Activated naive CD4-positive, alpha-beta T cell treated with anti-CD3 and anti-CD28 coated beads, Interleukin-2, amount 10 ng/mL, durations not matched to agents 7 days and 5 days (primary cell): ENCODE measurements at regions not wholly inside any gene's neighbourhood (a gene's known extent, or its start where the extent isn't known, plus 50 kb on each side); places are given as distances from the start of the nearest gene placed in this dataset.

ENCODE experiments used
- CTCF ChIA-PET: fragments of 350-600 bp; sonication (Branson Sonifier 250); formaldehyde crosslinking; loops from one replicate; lab custom pipeline; 2021; ENCODE audit warnings: antibody characterized with exemption; lab: Charles Lee
- DNase-seq: peaks from one replicate; pipeline ENCODE4 v3.0.0-alpha.2; 2020
- H3K27ac Mint-ChIP-seq: one replicate; pipeline ENCODE4 v1.8.0; 2021; ENCODE audit warnings: mild to moderate bottlenecking, moderate library complexity, mixed read lengths
- H3K27me3 Mint-ChIP-seq: one replicate; pipeline ENCODE4 v1.8.0; 2021; ENCODE audit warnings: mild to moderate bottlenecking, mixed read lengths
- H3K36me3 Mint-ChIP-seq: one replicate; pipeline ENCODE4 v1.8.0; 2021; ENCODE audit warnings: mixed read lengths
- H3K4me1 Mint-ChIP-seq: one replicate; pipeline ENCODE4 v1.8.0; 2021; ENCODE audit warnings: mixed read lengths
- H3K4me3 Mint-ChIP-seq: one replicate; pipeline ENCODE4 v1.8.0; 2021; ENCODE audit warnings: mild to moderate bottlenecking, moderate library complexity, mixed read lengths
- H3K9me3 Mint-ChIP-seq: one replicate; pipeline ENCODE4 v1.8.0; 2021; ENCODE audit warnings: mixed read lengths

DNA sequence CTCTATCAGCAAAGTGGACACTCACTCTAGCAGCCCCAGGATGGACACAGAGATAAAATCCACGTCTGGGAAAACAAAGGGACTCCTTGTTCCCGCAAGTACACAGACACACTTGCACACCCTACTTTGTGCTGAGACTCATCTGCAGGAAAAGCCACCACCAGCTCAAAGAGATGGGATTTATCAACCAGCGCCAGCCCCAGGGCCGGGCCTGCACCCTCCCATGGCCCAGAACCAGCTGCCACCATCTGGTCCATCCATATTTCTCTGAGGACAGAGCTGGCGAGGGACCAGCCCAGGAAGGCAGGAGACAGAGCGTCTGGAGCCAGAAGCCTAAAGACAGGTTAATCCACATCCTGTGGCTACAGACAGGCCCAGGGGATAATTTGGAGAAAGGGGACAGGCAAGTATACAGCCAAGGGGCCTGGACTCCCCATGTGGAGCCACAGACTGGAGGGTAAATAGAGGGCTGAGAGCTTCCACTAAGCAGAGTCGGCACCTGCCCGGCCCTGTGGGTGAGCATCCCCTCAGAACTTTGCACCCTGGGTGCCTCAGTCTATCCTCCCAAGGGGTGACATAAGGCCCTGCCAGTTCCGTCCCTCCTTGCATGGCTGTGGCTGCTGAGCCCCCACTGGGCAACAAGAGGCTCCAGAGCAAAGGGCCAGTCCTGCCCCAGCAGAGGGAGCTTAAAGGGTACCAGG lies 233.9 kb downstream of the PTPRU start:
- DNase-seq: no peak
- Mint-ChIP-seq H3K9me3 (no peaks in the 10 kb centered on the region), H3K36me3 (no peaks in the 10 kb centered on the region), H3K4me1 (no peaks in the 10 kb centered on the region), H3K27ac (no peak overlapping the region), H3K4me3 (no peak overlapping the region), H3K27me3 (peaks cover 20% of the 10 kb centered on the region)
- CTCF ChIA-PET: no interaction called here

DNA sequence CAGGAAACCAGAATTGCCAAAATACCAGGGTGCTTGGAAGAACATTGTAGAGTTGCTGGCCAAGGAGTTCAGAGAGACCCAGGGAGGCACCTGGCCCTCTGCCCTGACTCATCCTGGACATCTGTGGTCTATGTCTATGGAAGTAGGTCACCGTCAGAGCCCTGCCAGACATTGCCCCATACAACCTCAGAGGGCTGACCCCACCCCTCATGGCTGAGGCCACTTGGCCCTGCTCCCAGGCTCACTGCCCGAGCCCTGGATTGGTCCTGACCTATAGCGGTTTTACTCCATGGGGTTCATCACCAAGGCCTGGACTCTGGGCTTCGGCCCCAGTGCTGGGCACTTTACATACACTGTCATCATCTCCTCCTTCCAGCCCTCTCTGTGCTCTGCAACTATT lies 233.1 kb downstream of the PTPRU start:
- CTCF ChIA-PET: no interaction called here
- no peak for DNase-seq
- H3K9me3 Mint-ChIP-seq: no peaks in the 10 kb centered on the region
- peaks cover 14% of the 10 kb centered on the region for H3K27me3 Mint-ChIP-seq
- no peaks in the 10 kb centered on the region for H3K4me1 Mint-ChIP-seq
- H3K27ac Mint-ChIP-seq: no peak overlapping the region
- H3K4me3 Mint-ChIP-seq: no peak overlapping the region
- no peaks in the 10 kb centered on the region for H3K36me3 Mint-ChIP-seq

DNA sequence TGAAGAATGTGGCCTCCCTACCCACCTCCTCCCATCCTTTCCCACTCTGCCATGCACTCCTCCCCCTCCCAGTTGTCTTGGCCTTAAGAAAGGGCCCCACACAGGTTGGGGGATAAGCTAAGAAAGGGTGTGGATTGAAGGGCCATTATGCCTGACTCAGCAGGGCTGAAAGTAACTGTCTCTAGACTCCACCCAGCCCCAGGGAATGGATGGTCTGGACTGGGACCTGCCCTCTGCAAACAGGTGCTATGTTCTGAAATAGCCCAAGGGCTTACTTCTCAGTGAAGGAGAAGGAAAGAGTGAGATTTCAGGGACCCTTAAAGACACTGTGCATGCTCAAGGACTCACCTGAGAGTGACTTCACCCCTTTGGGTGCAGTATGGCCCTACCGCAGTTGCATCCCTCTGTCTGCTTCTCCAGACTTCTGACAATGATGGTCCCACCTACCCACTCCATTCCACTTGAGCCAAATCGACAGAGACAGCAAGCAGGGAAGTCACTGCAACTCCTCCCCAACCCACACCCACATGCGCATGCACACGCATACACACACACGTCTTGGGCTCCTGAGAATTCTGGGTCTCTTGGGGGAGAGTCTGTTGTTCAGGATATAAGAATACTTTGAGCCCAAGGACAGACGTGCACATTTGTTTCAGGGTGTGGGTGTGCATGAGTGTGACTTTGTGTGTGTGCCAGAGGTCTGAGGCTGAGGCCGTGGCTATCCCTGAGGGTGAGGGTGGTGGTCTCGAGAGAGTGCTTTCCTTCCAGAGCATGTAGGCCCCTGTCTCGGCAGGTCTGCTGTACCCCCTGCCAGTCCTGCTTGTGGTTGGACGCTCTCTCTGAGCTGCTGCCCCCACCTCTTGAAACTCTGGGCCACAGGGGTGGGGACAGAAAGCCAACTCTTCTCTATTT lies 231.9 kb downstream of the PTPRU start:
- H3K27ac Mint-ChIP-seq: no peak overlapping the region
- H3K9me3 Mint-ChIP-seq: no peaks in the 10 kb centered on the region
- no peak for DNase-seq
- CTCF ChIA-PET: no interaction called here
- no peak overlapping the region for H3K4me3 Mint-ChIP-seq
- no peaks in the 10 kb centered on the region for H3K4me1 Mint-ChIP-seq
- H3K36me3 Mint-ChIP-seq: no peaks in the 10 kb centered on the region
- H3K27me3 Mint-ChIP-seq: peaks cover 12% of the 10 kb centered on the region

DNA sequence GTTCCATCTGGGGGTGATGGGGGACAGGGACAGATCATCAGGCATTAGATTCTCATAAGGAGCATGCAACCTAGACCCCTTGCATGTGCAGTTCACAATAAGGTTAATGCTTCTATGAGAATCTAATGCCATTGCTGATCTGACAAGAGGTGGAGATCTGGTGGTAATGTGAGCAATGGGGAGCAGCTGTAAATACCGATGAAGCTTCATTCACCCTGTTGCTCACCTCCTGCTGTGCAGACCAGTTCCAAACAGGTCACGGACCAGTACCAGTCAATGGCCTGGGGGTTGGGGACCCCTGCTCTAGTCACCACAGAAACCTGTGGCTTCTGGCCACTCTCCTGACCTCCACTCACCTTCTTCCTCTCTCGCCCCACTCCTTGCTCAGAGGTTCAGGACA lies 229.9 kb downstream of the PTPRU start:
- Mint-ChIP-seq H3K4me1 (no peaks in the 10 kb centered on the region), H3K27ac (no peak overlapping the region), H3K4me3 (no peak overlapping the region), H3K36me3 (no peaks in the 10 kb centered on the region), H3K9me3 (no peaks in the 10 kb centered on the region), H3K27me3 (peaks cover 18% of the 10 kb centered on the region)
- CTCF ChIA-PET: no interaction called here
- no peak for DNase-seq

DNA sequence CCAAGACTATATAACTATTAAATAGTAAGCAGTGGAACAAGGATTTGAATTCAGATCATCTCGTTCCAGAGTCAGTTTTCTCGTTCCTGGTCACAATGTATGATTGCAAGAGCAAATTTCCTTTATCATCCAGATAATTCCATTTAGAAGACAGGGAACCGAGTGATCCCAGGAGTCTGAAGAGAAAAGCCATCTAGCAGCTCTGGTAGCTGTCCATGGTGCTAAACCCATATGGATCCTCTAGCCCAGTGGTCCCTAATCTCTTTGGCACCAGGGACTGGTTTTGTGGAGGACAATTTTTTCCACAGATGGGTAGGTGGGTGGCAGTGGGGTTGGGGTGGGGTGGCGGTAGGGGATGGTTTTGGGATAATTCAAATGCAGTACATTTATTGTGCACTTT lies 229.4 kb downstream of the PTPRU start:
- Mint-ChIP-seq H3K9me3 (no peaks in the 10 kb centered on the region), H3K27me3 (peaks cover 13% of the 10 kb centered on the region), H3K4me3 (no peak overlapping the region), H3K27ac (no peak overlapping the region), H3K4me1 (no peaks in the 10 kb centered on the region), H3K36me3 (no peaks in the 10 kb centered on the region)
- no peak for DNase-seq
- CTCF ChIA-PET: no interaction called here

DNA sequence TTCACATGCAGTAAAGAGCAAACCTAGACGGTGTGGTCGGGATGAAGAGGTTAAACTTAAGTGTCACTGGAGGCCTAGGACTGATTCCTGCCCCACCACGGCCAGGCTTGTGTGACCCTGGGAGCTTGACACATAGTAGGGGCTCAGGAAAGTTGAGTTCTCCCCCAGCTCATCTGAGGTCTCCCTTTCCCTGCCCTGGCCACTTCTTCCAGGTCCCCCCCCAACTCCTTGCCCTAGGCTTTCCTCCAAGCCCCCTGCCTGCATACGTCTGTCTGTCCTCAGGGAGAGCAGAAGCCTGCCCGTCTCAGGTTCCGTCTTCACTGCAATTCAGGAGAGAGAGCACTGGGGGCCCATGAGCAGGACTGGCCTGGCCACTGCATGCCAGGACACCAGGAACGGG lies 225.8 kb downstream of the PTPRU start:
- no peaks in the 10 kb centered on the region for H3K9me3 Mint-ChIP-seq
- DNase-seq: no peak
- H3K27ac Mint-ChIP-seq: no peak overlapping the region
- no peaks in the 10 kb centered on the region for H3K4me1 Mint-ChIP-seq
- H3K27me3 Mint-ChIP-seq: peaks cover 16% of the 10 kb centered on the region
- no peaks in the 10 kb centered on the region for H3K36me3 Mint-ChIP-seq
- CTCF ChIA-PET: no interaction called here
- H3K4me3 Mint-ChIP-seq: no peak overlapping the region

DNA sequence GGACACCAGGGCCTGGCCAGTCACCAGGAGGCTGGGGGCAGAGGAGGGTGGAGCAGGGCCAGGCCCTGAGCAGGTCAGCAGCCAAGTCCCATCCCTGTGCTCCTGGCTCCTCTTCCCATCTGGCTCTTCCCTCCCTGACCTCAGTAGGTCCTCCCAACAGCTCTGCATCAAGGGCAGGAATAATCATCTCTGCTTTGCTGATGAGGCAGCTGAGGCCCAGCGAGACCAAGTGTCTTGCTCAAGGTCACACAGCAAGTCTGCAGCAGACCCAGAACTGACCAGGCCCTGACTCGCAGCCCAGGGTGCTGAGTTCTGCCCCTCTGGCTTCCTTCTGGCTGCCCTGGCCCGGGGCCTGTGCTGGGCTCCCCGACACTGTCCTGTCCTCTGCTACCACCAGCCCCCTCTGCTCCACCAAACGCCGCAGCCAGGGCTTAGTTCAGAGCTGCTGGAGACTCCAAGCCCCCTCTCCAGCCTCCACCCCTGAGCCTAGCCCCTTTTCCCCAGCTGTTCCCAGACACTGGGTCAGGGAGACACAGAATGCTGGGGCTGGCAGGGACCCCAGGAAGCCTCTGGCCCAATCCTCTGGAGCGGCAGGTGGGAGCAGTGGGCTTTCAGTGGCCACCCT lies 224.9 kb downstream of the PTPRU start:
- no peak overlapping the region for H3K4me3 Mint-ChIP-seq
- no peak for DNase-seq
- H3K36me3 Mint-ChIP-seq: no peaks in the 10 kb centered on the region
- CTCF ChIA-PET: interaction anchor here (0.5 kb wide), 1 partner anchor 22 kb away, joined by 4 read pairs; no protein-coding TSS in a partner anchor
- no peak overlapping the region for H3K27ac Mint-ChIP-seq
- H3K9me3 Mint-ChIP-seq: no peaks in the 10 kb centered on the region
- peaks cover 15% of the 10 kb centered on the region for H3K27me3 Mint-ChIP-seq
- no peaks in the 10 kb centered on the region for H3K4me1 Mint-ChIP-seq

DNA sequence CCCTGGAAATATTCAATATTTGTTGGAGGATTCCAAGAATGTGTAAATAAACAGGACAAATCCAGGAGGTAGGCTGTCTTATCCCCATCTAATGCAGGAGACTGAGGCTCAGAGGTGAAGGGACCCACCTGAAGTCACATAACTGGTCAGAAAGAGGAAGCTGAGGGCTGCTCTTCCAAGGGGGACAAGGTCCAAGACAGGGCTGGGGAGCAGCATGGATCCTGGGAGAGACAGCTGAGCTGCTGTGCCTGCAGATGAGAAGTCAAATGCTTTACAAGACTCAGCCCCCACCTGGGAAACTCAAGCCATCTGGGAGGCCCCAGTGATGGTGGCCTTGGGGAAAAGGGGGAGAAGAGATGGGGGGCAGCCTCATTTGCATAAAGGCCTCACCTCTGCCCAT lies 224.4 kb downstream of the PTPRU start:
- Mint-ChIP-seq H3K4me1 (no peaks in the 10 kb centered on the region), H3K9me3 (no peaks in the 10 kb centered on the region), H3K4me3 (no peak overlapping the region), H3K27me3 (peaks cover 15% of the 10 kb centered on the region), H3K27ac (no peak overlapping the region), H3K36me3 (no peaks in the 10 kb centered on the region)
- DNase-seq: no peak
- CTCF ChIA-PET: interaction anchor here (0.5 kb wide), 1 partner anchor 21 kb away, joined by 4 read pairs; no protein-coding TSS in a partner anchor

DNA sequence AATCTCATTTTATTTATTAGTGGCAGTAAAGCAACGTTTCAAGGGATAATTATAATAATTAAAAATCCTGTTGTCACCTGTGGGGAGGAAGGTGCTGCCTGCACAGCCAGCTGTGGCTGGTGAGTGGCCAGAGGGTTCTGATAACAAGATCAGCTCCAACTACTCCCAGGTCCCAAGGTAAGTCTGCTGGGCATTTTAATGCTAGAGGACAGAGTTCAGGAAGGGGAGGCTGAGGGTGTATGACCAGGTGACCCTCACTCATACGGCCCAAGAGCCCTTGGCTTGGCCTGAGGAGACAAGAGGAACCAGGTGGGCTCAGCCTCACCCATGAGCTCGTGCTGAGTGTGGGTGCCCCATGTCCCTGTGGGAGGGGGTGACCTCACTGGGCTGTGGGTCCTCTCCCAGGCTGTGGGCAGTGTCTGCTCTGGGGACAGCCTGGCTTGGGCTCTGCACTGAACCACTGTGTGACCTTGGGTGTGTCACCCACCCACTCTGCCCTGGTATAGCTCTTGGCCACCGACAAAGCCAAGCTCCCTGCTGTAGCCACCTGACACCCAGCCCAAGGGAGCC lies 223.8 kb downstream of the PTPRU start:
- Mint-ChIP-seq H3K27ac (no peak overlapping the region), H3K36me3 (no peaks in the 10 kb centered on the region), H3K27me3 (peaks cover 15% of the 10 kb centered on the region), H3K9me3 (no peaks in the 10 kb centered on the region), H3K4me3 (no peak overlapping the region), H3K4me1 (no peaks in the 10 kb centered on the region)
- no peak for DNase-seq
- CTCF ChIA-PET: no interaction called here

DNA sequence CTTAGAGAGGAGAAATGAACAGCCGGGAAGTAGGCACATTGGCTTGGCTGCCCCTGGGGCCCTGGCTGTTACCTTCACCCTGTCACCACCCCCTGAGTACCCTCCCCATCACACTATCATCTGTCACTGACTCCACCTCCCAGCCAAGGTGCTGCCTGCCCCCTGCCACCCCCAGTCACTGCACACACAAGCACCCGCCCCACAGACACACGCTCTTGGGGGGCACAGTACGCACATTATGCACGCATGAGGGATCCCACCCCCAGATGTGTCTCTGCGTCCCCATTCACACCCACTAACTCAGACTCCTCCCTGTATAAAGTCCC lies 223.3 kb downstream of the PTPRU start:
- Mint-ChIP-seq H3K27ac (no peak overlapping the region), H3K36me3 (no peaks in the 10 kb centered on the region), H3K27me3 (peaks cover 15% of the 10 kb centered on the region), H3K9me3 (no peaks in the 10 kb centered on the region), H3K4me1 (no peaks in the 10 kb centered on the region), H3K4me3 (no peak overlapping the region)
- no peak for DNase-seq
- CTCF ChIA-PET: no interaction called here

DNA sequence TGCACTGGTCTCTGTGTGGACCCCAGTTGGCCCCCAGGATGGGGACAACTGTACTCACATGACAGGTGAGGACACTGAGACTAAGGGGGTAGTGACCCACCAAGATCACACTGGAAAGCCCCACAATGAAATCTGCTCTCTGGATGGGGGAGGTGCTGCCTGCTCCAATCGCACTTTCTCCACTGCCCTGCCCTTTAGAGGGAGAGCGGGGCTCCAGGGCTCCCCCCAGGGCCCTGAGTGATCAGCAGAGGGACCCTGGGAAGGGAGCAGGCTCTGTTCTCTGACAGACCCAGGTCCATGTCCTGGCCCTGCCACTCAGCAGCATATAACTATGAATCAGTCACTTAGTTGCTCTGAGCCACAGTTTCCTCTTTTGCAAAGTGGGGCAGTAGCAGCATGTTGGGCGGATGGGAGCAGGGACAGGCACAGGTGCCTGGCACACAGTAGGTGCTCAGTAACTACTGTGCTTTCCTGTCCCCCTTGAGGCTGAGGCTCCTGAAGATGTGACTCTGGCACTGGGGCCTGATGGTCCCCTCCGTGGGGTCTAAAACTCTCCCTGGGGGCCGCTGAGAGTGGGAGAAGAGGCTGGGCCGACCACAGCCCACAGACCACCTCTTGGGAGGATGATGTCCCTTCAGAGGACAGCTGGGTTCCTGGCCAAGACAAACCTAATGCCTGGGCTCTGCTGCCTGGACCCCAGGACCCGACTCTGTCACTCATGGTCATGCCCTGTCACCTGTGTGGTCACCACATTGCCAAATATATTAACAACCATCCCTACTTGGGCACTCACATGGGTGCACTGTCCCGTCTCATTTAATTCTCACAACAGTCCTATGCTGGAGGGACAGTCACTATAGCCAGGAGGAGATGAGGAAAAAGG lies 222.7 kb downstream of the PTPRU start:
- no peak overlapping the region for H3K27ac Mint-ChIP-seq
- no peak for DNase-seq
- H3K4me1 Mint-ChIP-seq: no peaks in the 10 kb centered on the region
- no peaks in the 10 kb centered on the region for H3K36me3 Mint-ChIP-seq
- no peak overlapping the region for H3K4me3 Mint-ChIP-seq
- CTCF ChIA-PET: no interaction called here
- peaks cover 15% of the 10 kb centered on the region for H3K27me3 Mint-ChIP-seq
- no peaks in the 10 kb centered on the region for H3K9me3 Mint-ChIP-seq

DNA sequence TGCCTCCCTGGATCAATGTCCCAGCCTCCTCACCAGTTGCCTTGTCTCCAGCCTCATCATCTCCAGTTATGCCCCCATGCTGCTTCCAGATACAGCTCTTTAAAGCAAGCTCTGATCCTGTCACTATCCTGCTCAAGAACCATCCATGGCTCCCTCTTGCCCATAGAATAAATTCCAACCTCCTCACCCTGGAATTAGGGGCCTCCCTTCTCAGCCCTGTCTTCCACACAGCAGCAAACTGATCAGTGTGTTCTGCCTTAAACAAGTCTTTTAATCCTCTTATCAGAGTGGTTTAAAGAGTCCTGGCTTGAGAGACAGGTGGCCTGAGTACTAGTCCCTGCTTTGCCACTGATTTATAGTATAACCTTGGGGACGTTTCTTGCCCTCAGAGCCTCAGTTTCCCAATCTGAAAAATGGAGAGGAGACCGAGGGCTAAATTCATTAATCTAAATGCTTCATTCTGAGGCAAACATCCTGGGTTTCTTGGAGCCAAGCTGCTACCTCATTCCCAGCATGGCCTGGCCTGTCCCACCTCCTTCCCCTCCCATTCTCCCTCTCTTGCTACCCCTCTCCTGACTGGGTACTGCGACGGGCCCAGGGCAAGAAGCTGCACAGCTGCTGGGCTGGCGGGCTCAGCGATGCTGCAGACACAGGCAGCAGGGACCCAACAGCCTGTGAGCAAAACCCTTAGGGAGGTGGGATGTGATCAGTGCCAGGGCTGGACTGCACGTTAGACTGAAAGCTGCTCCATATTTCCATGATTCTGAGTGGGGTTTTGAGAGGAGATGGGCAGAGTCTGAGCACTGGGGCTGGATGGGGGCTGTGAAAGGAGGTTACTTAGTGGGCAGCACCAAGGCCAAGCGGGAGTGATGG lies 221.4 kb downstream of the PTPRU start:
- peaks cover 15% of the 10 kb centered on the region for H3K27me3 Mint-ChIP-seq
- H3K36me3 Mint-ChIP-seq: no peaks in the 10 kb centered on the region
- no peak overlapping the region for H3K27ac Mint-ChIP-seq
- no peak overlapping the region for H3K4me3 Mint-ChIP-seq
- no peak for DNase-seq
- CTCF ChIA-PET: no interaction called here
- no peaks in the 10 kb centered on the region for H3K9me3 Mint-ChIP-seq
- no peaks in the 10 kb centered on the region for H3K4me1 Mint-ChIP-seq
